Neuronal stem cell (in vitro differentiated cells): ENCODE measurements at regions not wholly inside any gene's neighbourhood (a gene's known extent, or its start where the extent isn't known, plus 50 kb on each side); places are given as distances from the start of the nearest gene placed in this dataset.

Experiments
- DNase-seq: peaks from one replicate; pipeline ENCODE4 v3.0.0-alpha.2; 2013; ENCODE audit warnings: low spot score
- H2AFZ ChIP-seq: one replicate; pipeline ENCODE4 v1.6.1; 2013; ENCODE audit warnings: mild to moderate bottlenecking, low read length, inconsistent platforms
- H2AK5ac ChIP-seq: 2 replicates; pipeline ENCODE4 v1.6.1; 2013; ENCODE audit warnings: low read depth, mild to moderate bottlenecking, inconsistent platforms, low read length, moderate library complexity, mixed read lengths
- H2BK120ac ChIP-seq: 2 replicates; pipeline ENCODE4 v1.6.1; 2013; ENCODE audit warnings: low read depth, mild to moderate bottlenecking, inconsistent platforms, low read length, moderate library complexity, mixed read lengths
- H2BK12ac ChIP-seq: one replicate; pipeline ENCODE4 v1.6.1; 2013; ENCODE audit warnings: low read length, inconsistent platforms
- H2BK15ac ChIP-seq: 2 replicates; pipeline ENCODE4 v1.6.1; 2013; ENCODE audit warnings: mild to moderate bottlenecking, low read length, inconsistent platforms, mixed read lengths
- H2BK5ac ChIP-seq: one replicate; pipeline ENCODE4 v1.6.1; 2013; ENCODE audit warnings: inconsistent platforms, mild to moderate bottlenecking, low read length, moderate library complexity
- H3K14ac ChIP-seq: one replicate; pipeline ENCODE4 v1.6.1; 2013; ENCODE audit warnings: low read length, inconsistent platforms
- H3K18ac ChIP-seq: 2 replicates; pipeline ENCODE4 v1.6.1; 2013; ENCODE audit warnings: low read length, inconsistent platforms
- H3K23ac ChIP-seq: 2 replicates; pipeline ENCODE4 v1.6.1; 2013; ENCODE audit warnings: low read depth, mild to moderate bottlenecking, mixed read lengths, low read length, inconsistent platforms; ENCODE audit not compliant: poor library complexity
- H3K27ac ChIP-seq: replicated peaks from 3 replicates; pipeline ENCODE4 v1.5.1; 2013; ENCODE audit warnings: low read length, inconsistent platforms
- H3K27me3 ChIP-seq, 3 experiments: 2 replicates each; pipeline ENCODE4 v1.6.1; 2013; ENCODE audit warnings: low read length in 3 of 3, mild to moderate bottlenecking in 2 of 3, inconsistent platforms in 1 of 3, low read depth in 1 of 3, mixed read lengths in 1 of 3, moderate library complexity in 1 of 3; ENCODE audit not compliant: control insufficient read depth in 3 of 3, insufficient read depth in 3 of 3
- H3K36me3 ChIP-seq, 2 donors: replicated peaks in 1 of 2; 2 replicates each; pipeline ENCODE4 v1.6.1; 2013; ENCODE audit warnings: low read length in 2 of 2; ENCODE audit not compliant: control insufficient read depth in 2 of 2, insufficient read depth in 2 of 2
- H3K4ac ChIP-seq: 2 replicates; pipeline ENCODE4 v1.6.1; 2013; ENCODE audit warnings: inconsistent platforms, mild to moderate bottlenecking, low read length, moderate library complexity
- H3K4me1 ChIP-seq, 2 donors: 1 replicate in 1 of 2; 2 replicates in 1 of 2; pipeline ENCODE4 v1.6.1; 2013; ENCODE audit warnings: low read length in 2 of 2, low read depth in 1 of 2; ENCODE audit not compliant: control insufficient read depth in 2 of 2, insufficient read depth in 1 of 2
- H3K4me2 ChIP-seq: one replicate; pipeline ENCODE4 v1.6.1; 2013; ENCODE audit warnings: mild to moderate bottlenecking, low read length, inconsistent platforms; ENCODE audit not compliant: insufficient read depth, poor library complexity, severe bottlenecking
- H3K4me3 ChIP-seq, 2 donors: 2 replicates each; pipeline ENCODE4 v1.5.1; 2013; ENCODE audit warnings: low read length in 2 of 2, mild to moderate bottlenecking in 2 of 2, inconsistent platforms in 1 of 2, moderate library complexity in 1 of 2
- H3K79me1 ChIP-seq: one replicate; pipeline ENCODE4 v1.6.1; 2013; ENCODE audit warnings: low read depth, mild to moderate bottlenecking, inconsistent platforms, low read length, moderate library complexity
- H3K9ac ChIP-seq: one replicate; pipeline ENCODE4 v1.6.1; 2013; ENCODE audit warnings: mild to moderate bottlenecking, low read depth, low read length, inconsistent platforms; ENCODE audit not compliant: poor library complexity
- H3K9me3 ChIP-seq, 2 donors: replicated peaks in 1 of 2; 2 replicates each; pipeline versions ENCODE3 to v1.6.1; 2013; ENCODE audit warnings: low read length in 2 of 2, mild to moderate bottlenecking in 2 of 2, inconsistent platforms in 1 of 2, low read depth in 1 of 2, mixed read lengths in 1 of 2, moderate library complexity in 1 of 2; ENCODE audit not compliant: control insufficient read depth in 2 of 2, insufficient read depth in 1 of 2
- H4K8ac ChIP-seq: one replicate; pipeline ENCODE4 v1.6.1; 2013; ENCODE audit warnings: low read depth, mild to moderate bottlenecking, inconsistent platforms, low read length, moderate library complexity
- H4K91ac ChIP-seq: one replicate; pipeline ENCODE4 v1.6.1; 2013; ENCODE audit warnings: low read length, low read depth, mild to moderate bottlenecking, inconsistent platforms; ENCODE audit not compliant: poor library complexity
- WGBS, 2 donors: extraction: QIAGEN DNeasy Blood & Tissue Kit; methylation state at CpG; one replicate each; pipeline ENCODE4 v1.1.7; 2013; ENCODE audit warnings: missing lambda C conversion rate in 2 of 2, mixed read lengths in 1 of 2; ENCODE audit not compliant: insufficient read length in 2 of 2, insufficient replicate concordance in 1 of 2; ENCODE audit errors: extremely low coverage in 2 of 2; 5-methylcytosine and 5-hydroxymethylcytosine counted together

DNA sequence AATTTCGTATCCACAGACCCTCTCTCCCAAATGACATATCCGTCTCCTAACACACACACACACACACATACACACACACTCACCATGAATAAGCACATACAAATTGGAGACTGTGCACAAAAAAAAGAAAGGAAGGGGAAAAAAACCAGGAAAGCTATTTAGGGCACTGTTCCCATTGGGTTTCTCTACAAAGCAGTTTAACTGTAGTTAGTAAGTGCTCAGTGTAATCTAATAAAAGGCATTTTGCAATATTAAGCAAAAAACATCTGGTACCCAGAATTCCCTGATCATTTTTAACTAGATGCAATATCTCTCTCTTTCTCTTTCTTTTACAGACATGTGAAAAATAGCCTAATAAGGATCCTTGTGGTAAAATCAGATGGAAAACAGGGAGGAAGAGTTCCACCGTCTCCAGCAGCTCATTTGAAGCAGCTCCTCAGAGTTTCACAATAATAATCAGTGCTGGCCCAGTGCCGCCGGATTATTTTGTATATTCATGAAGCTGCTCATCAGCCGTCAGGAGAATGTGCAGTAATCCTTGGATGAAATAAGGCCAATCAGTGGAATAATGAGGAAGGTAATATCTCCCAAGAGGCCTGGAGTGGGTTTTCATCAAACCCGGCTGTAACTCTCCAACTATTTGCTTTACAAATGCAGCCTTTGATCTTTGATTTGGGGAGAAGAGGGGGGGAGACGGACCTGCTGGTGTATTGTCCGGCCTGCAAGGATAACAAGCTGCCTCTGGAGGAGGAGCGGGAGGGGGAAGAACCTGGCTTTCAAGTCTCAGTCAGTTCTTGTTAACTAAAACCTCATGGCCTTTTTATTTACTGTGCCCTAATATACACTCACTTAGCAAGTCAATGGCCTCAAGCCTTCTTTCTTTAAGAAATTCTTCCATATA lies 227.6 kb upstream of the SMIM21 start:
- H3K4me1 ChIP-seq, result peaks cover 3 to 8% of the 10 kb centered on the region in 2 donors
- no peak overlapping the region for H3K27ac ChIP-seq
- H3K9me3 ChIP-seq, result peaks cover 0 to 2% of the 10 kb centered on the region in 2 donors
- WGBS, 2 donors, result no CpG with 5 or more reads among the region's 10 CpGs
- peaks cover 0 to 9% (median 0%) of the 10 kb centered on the region in 3 experiments for H3K27me3 ChIP-seq
- H2AFZ ChIP-seq, result peak overlapping the region; percentile 78
- H2BK5ac ChIP-seq, result no peak overlapping the region
- peak; percentile 36 for DNase-seq
- no peak overlapping the region for H4K8ac ChIP-seq
- H2AK5ac ChIP-seq, result no peak overlapping the region
- no peak overlapping the region for H3K4me2 ChIP-seq
- H2BK120ac ChIP-seq, result no peak overlapping the region
- H3K36me3 ChIP-seq, result no peaks in the 10 kb centered on the region
- H3K79me1 ChIP-seq, result no peaks in the 10 kb centered on the region
- no peak overlapping the region for H3K23ac ChIP-seq
- H2BK15ac ChIP-seq, result no peak overlapping the region
- no peak overlapping the region for H4K91ac ChIP-seq
- no peak overlapping the region for H3K4me3 ChIP-seq
- H2BK12ac ChIP-seq, result no peak overlapping the region
- no peak overlapping the region for H3K9ac ChIP-seq
- H3K4ac ChIP-seq, result no peak overlapping the region
- no peak overlapping the region for H3K18ac ChIP-seq
- no peak overlapping the region for H3K14ac ChIP-seq

DNA sequence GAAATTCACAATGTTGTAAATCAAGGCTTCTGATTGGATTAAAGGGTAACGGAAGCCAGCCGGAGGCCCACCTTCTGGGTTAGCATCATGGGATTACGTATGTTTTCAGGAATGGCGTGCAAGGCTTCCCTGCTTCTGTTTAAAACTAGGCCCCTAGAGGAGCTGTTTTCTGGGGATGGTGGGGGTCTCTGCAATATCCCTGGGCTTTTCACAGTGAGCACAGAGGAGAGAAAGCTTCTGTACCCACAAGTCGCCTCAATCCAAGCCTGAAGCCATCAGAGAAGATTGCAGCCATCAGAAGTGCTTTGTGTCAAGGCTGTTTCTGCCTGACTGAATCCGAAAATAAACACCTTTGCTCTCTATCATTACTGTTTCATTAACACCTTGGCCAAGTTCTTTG lies 226.9 kb upstream of the SMIM21 start:
- Histone ChIP-seq H3K4me2 (no peak overlapping the region), H3K4me1 (peaks cover 3 to 8% of the 10 kb centered on the region in 2 donors), H3K4me3 (no peak overlapping the region), H3K18ac (no peak overlapping the region), H2AFZ (no peak overlapping the region), H2AK5ac (no peak overlapping the region), H3K36me3 (no peaks in the 10 kb centered on the region), H3K14ac (no peak overlapping the region), H4K8ac (no peak overlapping the region), H4K91ac (no peak overlapping the region), H3K27ac (no peak overlapping the region), H3K23ac (no peak overlapping the region), H3K79me1 (no peaks in the 10 kb centered on the region), H2BK5ac (no peak overlapping the region), H3K9ac (no peak overlapping the region), H2BK15ac (no peak overlapping the region), H2BK12ac (no peak overlapping the region), H2BK120ac (no peak overlapping the region), H3K9me3 (peaks cover 0 to 2% of the 10 kb centered on the region in 2 donors), H3K4ac (no peak overlapping the region), H3K27me3 (peaks cover 0 to 9% (median 0%) of the 10 kb centered on the region in 3 experiments)
- no peak for DNase-seq
- no CpG with 5 or more reads among the region's 6 CpGs for WGBS, 2 donors

DNA sequence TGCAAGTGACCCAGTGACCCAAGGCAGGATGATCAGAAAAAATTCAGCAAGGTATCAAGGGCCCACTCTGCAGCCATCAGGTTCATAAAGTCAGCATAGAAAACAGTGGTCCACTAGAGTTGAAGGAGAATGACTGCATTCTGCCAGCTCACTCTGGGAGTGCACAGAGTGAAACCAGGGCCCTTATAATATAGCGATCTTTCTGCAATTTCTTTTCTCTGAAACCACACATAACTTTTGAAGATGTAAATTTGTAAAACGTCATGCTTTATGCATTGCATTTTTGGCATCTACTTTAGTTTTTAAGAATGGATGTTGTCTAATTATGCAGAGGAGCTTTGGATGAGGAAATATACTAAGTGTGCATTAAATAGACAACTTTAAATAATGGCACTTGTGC lies 225.0 kb upstream of the SMIM21 start:
- no CpG with 5 or more reads among the region's 2 CpGs for WGBS, 2 donors
- Histone ChIP-seq H2BK5ac (no peak overlapping the region), H2AFZ (no peak overlapping the region), H2BK12ac (no peak overlapping the region), H3K9me3 (peaks cover 0 to under 1% of the 10 kb centered on the region in 2 donors), H3K9ac (no peak overlapping the region), H3K18ac (no peak overlapping the region), H3K79me1 (no peaks in the 10 kb centered on the region), H3K4me1 (peaks cover 3 to 8% of the 10 kb centered on the region in 2 donors), H3K27ac (no peak overlapping the region), H3K14ac (no peak overlapping the region), H3K4me3 (no peak overlapping the region), H4K91ac (no peak overlapping the region), H3K36me3 (no peaks in the 10 kb centered on the region), H3K23ac (no peak overlapping the region), H2BK120ac (no peak overlapping the region), H4K8ac (no peak overlapping the region), H2AK5ac (no peak overlapping the region), H2BK15ac (no peak overlapping the region), H3K4ac (no peak overlapping the region), H3K27me3 (peaks cover 0 to 9% (median 0%) of the 10 kb centered on the region in 3 experiments), H3K4me2 (no peak overlapping the region)
- DNase-seq, result no peak

DNA sequence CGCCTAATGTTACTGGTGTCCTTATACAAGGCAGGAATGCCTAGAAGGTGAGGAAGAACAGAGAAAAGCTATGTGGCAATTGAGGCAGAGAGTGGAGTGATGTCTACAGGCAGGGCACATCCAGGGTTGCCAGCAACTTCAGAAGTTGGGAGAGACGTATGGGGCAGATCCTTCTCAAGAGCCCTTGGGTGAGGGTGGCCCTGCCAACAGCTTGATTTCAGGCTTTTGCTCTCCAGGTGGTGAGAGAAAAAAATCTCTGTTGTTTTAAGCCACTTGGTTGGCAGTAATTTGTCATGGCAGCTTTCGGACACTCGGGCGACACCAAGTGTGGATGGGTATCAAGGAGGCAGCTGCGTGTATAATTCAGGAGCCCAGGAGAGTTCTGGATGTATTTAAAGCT lies 217.4 kb upstream of the SMIM21 start:
- no peak overlapping the region for H2BK5ac ChIP-seq
- no peaks in the 10 kb centered on the region for H3K36me3 ChIP-seq
- H3K18ac ChIP-seq, result no peak overlapping the region
- no peak overlapping the region for H3K4me3 ChIP-seq
- no peak overlapping the region for H2AK5ac ChIP-seq
- no peak overlapping the region for H3K14ac ChIP-seq
- H3K27me3 ChIP-seq, result no peaks in the 10 kb centered on the region
- no peak overlapping the region for H3K9ac ChIP-seq
- H3K4ac ChIP-seq, result no peak overlapping the region
- H3K9me3 ChIP-seq, result peaks cover 0 to 2% of the 10 kb centered on the region in 2 donors
- no peak overlapping the region for H3K4me2 ChIP-seq
- no peak overlapping the region for H2AFZ ChIP-seq
- DNase-seq, result no peak
- H4K8ac ChIP-seq, result no peak overlapping the region
- no peaks in the 10 kb centered on the region for H3K79me1 ChIP-seq
- no peak overlapping the region for H3K23ac ChIP-seq
- no peak overlapping the region for H3K27ac ChIP-seq
- WGBS, 2 donors, result no CpG with 5 or more reads among the region's 6 CpGs
- H2BK120ac ChIP-seq, result no peak overlapping the region
- peaks cover 0 to 3% of the 10 kb centered on the region in 2 donors for H3K4me1 ChIP-seq
- no peak overlapping the region for H2BK15ac ChIP-seq
- no peak overlapping the region for H4K91ac ChIP-seq
- no peak overlapping the region for H2BK12ac ChIP-seq
